Hindlimb muscle (tissue), 1 donor: ENCODE measurements at regions not wholly inside any gene's neighbourhood (a gene's known extent, or its start where the extent isn't known, plus 50 kb on each side); places are given as distances from the start of the nearest gene placed in this dataset.

Experiments
- DNase-seq: peaks from one replicate; pipeline ENCODE4 v3.0.0-alpha.2; 2013

GRCh38 chr5:8396756-8397155 is 527.8 kb downstream of the MTRR start:
- DNase-seq, result no peak

DNA sequence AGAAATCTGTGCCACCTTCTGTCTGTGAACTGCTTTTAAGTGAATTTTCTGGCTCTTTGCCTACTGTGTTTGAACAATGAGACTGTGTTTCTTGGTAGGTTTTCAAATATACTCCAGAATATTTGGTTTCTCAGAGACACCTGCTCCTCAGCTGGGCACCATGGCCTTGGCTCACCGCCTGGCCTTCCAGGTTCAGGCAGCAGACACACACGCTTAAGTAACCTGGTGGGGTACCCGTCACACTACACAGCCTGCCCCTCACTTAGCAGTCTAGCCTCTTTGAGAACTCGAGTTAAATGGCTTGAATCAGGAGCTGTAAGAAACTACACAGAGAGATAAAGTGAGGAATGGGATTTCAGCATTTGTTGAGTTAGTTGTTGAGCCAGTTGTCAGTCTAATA is 530.5 kb downstream of the MTRR start:
- DNase-seq, result no peak

- DNase-seq, result no peak
Observed at GRCh38 chr5:8408258-8408657, 539.3 kb downstream of the MTRR start.

DNA sequence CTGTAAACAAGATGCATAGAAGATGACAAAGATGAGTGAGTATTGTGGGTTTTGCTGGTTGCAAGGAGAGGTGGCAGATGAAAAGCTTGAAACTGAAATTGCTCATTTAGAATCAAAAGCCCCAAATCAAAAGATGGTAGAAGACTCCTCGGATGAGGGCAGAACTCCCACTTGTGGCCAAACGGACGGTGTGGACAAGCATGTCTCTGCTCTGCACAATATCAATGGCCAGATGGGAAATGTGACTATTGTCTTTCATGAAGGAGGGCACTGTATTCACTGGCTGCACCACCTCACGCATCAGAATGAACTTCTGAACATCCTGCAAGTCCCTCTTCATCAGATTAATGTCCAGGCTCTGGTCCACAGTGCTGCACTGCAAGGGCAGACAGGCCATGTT is 541.7 kb downstream of the MTRR start:
- no peak for DNase-seq

DNA sequence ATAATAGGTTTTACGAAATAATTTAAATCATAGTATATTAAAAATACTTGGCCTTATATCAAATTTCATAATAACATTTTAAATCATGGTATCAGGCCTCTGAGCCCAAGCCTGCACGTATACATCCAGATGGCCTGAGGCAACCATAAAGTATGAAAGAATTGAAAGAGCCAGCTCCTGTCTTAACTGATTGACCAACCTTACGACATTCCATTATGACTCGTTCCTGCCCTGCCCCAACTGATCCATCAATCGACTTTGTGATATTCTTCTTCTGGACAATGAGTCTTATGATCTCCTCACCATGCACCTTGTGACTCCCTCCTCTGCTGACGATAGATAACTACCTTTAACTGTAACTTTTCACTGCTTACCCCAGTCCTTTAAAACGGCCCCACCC is 545.0 kb downstream of the MTRR start:
- no peak for DNase-seq

DNA sequence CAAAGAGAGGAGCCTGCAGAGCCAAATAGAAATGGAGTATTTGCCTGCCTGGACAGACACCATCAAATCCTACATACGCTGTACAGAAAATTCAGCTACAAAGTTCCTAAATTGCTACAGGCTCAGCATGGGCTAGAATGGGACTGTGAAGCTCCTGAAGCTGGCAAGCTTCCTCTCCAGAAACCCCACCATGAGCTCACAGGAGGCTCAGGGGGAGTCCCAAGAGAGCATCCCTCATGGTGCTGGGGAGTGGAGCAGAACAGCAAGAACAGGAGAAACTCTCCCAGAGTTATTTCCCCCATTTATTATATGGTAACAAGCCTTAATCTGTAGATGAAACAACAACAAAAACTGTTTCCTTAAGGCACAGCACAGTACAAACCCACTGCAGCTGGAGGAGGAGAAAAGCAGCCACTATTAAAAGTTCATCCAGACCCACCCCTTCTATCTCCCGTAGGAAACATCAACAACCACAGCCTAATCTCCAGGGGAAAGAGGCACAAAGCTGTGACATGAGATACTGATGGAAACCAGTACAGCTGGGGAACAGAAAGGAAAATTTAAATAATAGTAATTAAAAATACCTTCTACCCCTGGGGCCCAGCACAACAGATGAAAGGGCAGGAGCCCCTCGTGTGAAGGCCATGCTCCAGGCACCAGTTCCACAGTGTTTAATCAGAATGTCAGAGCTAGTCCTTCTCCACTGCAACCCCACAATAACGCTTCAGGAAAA is 548.5 kb downstream of the MTRR start:
- DNase-seq, result no peak

DNA sequence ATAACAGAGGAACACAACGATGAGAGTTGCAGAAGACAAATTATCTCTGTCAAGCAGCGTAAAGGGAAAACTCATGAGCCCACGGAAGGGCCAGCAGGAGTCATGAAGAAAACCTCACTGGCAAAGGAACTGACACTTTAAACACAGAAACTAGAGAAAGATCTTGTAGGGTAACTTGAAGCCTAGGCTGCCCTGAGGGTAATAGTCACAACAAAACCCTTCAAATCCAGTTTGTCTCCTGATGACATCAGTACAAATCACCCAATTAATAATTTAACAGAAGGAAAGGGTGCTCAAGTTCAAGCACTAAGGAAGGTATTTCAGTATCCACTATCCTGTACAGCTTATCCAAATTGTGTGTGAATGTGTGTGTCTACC is 549.1 kb downstream of the MTRR start:
- no peak for DNase-seq

DNA sequence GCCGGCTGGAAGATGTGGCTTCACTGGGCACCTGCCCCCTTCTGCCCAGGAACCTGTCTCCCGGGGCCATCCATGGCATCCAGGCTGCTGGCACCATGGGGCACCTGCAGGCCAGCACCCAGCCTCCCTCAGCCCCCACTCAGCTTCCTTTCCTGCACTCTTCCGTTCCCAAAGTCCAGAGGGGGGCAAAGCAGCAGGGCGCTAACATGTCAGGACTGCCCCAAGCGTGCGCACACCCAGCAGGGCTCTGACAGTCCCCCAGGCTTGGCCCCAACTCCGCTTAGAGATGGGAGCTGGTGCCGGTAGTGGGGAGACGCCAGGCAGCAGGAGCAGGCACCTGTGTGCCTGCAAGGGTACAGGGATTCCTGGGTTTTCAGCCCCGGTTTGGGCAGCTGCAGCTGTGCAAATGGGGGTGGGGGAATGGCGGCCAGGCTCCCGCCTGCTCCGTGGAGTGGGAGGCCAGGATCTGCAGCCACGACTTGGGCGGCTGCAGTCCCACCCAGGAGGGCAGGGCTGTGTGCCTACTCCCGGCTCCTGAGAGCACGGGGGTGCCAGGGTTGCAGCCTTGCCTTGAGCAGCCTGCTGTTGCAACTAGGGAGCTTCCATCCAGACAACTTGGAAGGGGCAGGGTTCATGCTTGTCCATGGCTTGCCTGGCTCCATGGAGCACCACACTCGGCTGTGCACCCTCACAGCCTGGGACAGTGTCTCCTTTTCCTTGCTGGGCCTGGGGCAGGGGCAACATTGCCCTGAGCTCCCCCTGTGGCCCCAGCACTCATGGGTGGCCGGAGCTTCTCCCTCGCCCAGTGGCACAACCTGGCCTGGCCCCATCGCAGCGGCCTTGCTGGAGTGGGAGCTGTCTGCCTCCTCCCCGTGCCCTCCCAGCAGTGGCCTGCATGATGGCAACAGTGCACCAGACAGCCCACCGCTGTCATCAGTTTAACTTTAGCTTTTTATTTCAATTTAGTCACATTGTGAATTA is 561.1 kb downstream of the MTRR start:
- DNase-seq, result no peak

DNA sequence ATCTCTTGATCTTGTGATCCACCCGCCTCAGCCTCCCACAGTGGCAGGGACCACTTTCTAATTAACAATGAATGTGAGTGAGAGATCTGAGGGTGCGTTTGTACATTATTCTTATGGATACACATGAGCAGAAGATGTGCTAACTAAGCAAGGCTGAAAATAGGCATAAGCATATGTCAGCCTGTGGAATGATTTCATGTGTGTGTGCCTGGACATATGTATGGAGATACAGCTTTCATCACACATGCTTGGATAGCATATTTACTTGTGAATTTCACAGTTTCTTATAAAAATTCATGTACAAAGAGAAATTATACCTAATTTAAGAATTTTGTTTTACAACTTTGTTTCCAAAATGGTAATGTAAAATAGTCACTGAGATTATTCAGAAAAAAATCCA is 565.6 kb downstream of the MTRR start:
- no peak for DNase-seq

DNA sequence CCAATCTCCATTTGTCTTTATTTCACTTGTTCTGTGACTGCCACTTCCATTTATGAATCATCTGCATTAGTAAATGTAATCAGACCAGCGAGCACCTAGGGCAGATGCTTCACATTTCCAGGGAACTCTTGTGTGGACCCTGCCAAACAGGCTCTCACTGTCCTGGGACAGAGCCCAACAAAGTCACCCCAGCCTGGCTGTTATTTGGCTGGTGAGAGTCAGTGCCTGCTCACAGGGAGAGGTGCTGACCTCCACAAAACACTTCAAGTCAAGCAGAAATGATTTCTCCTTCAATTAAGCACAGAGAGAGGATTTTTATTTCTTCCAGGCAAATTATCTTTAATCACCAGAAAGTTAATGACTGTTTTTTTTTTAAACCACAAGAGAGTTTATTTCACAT is 568.0 kb downstream of the MTRR start:
- no peak for DNase-seq

- DNase-seq, result no peak
Observed at GRCh38 chr5:8445139-8445538, 576.2 kb downstream of the MTRR start.

GRCh38 chr5:8446179-8446578 is 577.2 kb downstream of the MTRR start:
- no peak for DNase-seq

- DNase-seq, result no peak
Observed at GRCh38 chr5:8456846-8457186, 587.9 kb downstream of the MTRR start.

DNA sequence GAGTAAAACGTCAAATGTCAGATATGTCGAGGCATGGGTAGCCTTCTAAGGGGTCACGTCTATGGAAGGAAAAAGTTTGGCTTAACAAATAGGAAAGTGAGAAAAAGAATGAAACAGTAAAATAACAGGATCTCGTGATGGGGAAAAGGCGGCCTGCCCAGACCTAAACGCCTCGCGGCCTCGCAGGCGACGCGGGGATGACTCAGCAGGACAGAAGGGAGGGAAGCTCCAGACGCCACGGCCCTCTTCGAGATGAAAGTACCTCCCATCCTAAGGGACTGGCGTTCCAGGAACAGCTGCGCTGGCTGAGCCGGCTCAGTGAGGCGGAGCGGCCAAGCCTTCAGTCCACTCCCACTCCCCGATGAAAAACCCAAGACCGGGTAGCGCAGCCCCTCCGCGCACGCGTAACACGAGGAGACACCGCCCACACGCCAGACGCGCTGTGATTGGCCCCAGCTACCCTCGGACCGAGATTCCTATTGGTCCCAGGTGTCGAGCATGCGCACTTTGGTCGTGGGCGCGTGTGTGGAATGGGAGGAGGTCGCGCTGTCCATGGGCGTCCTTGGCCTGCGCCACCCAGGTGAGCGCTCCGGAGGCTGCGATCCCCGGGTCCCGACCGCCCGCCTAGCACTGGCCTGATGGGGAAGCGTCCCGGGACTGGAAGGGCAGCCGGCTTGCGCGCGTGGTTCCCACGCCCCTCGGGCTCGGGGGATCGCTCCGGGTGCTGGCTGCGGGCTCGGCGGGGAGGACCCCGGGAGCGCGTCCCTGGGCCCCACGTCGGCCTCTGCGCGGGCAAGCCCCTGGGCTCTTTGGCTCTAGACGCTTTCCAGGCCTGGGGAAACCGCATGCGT is 588.5 kb downstream of the MTRR start:
- DNase-seq, result peak; percentile 97

DNA sequence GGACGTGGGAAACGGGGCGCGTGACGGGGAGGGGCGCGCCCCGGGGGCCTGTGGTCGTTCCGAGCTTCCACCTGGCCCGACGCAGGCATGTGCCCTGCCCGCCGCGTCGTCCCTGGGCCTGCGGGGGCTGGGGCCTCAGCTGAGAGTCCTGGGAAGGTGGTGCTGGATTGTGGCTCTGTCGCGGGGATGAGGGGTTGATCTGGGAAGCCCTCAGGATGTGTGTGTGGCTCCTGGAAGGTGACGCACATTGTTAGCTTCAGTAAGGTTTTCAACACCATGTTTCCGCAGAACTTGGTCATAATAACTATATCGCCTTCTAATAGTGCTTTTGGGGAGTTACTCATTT is 589.1 kb downstream of the MTRR start:
- peak; percentile 19 for DNase-seq

GRCh38 chr5:8461543-8461942 is 592.6 kb downstream of the MTRR start:
- no peak for DNase-seq

- DNase-seq, result no peak
Observed at GRCh38 chr5:8462565-8462964, 593.6 kb downstream of the MTRR start.

GRCh38 chr5:8470489-8470888 is 601.5 kb downstream of the MTRR start:
- DNase-seq, result no peak

- no peak for DNase-seq
Observed at GRCh38 chr5:8471581-8471980, 602.6 kb downstream of the MTRR start.

DNA sequence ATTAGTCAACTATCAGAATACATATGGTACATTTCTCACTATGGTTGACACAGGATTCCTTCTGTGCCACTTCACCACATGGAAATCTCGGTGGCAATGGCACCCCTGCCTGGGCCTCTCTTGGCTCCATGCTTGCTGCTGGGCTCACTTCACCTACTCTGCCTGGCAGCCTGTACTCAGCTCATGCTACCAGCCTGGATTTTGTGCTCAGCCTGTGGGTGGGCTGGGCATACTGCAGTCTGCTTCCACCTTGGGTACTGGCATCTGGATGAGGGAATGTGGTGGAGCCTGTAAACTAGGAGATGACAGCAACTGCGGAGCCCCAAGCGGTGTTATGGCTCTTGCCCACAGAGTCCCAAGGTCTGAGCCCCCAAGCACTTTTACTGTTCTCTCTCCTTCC is 604.1 kb downstream of the MTRR start:
- DNase-seq, result no peak

DNA sequence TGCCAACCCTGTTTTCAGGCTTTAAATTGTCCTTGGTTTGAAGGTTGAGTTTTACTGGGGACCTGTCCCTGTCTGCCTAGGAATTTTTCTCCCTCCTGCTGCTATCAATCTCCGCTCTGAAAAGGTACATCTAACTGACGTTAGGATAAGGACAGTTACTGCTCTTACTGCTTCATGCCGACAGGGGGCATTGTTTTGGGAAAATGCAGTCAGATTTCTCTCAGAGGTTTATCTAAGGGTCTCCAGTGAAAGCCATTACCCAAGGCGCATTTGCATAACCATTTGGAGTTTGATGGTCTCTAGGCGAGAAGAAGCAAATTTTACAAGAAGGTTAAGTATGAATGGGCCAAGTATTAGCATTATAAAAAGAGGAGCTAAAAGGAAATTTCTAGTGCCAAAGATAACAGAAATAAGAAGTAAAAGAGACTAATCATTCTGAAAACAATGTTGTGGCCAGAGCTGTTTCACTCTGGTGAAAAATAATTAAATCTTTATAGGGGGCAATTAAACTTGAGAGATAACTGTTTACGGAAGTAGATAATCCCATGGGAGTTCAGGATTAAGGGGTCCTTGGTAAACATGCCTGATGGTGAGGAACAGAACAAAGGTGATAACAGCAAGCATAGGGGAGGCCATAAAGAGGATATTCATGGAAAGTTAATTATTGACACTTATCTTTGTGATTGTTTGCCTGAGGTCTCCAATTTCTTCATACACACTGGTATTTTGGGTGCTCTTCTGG is 605.0 kb downstream of the MTRR start:
- no peak for DNase-seq

- DNase-seq, result no peak
Observed at GRCh38 chr5:8474569-8474930, 605.6 kb downstream of the MTRR start.

DNA sequence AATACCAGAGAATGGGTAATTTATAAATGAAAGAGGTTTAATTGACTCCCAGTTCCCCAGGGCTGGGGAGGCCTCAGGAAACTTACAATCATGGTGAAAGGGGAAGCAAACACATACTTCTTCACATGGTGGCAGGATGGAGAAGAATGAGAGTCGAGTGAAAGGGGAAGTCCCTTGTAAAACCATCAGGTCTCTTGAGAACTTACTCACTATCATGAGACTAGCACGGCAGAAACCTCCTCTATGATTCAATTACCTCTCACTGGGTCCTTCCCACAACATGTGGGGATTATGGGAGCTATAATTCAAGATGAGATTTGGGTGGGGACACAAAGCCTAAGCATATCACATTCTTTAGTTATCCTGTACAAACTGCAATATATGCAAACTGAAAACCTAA is 609.4 kb downstream of the MTRR start:
- no peak for DNase-seq
